Astrocyte (in vitro differentiated cells and primary cell): ENCODE measurements at regions not wholly inside any gene's neighbourhood (a gene's known extent, or its start where the extent isn't known, plus 50 kb on each side); places are given as distances from the start of the nearest gene placed in this dataset.

Experiments
- CTCF ChIP-seq: IDR thresholded peaks from 2 replicates; pipeline ENCODE4 v1.5.1; 2011; ENCODE audit warnings: low read depth, mild to moderate bottlenecking, inconsistent platforms, low read length, moderate library complexity; ENCODE audit not compliant: insufficient read depth
- EZH2 ChIP-seq: IDR thresholded peaks from 2 replicates; pipeline ENCODE4 v1.6.1; 2012; ENCODE audit warnings: mild to moderate bottlenecking, low read length, inconsistent platforms; ENCODE audit not compliant: insufficient read depth

- no peak for TF ChIP-seq CTCF
- TF ChIP-seq EZH2: no peak
Observed at GRCh38 chr15:69675731-69676130, 223.1 kb downstream of the RPLP1 start.
